Loucy (cell line): ENCODE measurements at regions not wholly inside any gene's neighbourhood (a gene's known extent, or its start where the extent isn't known, plus 50 kb on each side); places are given as distances from the start of the nearest gene placed in this dataset.

Experiments
- EZH2phosphoT487 ChIP-seq: fragments of 200-600 bp; IDR thresholded peaks from 2 replicates; pipeline ENCODE4 v1.6.1; 2018; ENCODE audit warnings: antibody characterized with exemption, mild to moderate bottlenecking, moderate library complexity, borderline replicate concordance
- TF ChIP-seq, protein P1 (sequence below): fragments of 200-600 bp; sonication (generic); conservative IDR thresholded peaks from 2 replicates; pipeline ENCODE4 v1.5.1; 2014; ENCODE audit warnings: mild to moderate bottlenecking, antibody characterized with exemption, low read length

GRCh38 chr13:53285896-53286430 lies 257.4 kb downstream of the OLFM4 start:
- TF ChIP-seq, protein P1, sequence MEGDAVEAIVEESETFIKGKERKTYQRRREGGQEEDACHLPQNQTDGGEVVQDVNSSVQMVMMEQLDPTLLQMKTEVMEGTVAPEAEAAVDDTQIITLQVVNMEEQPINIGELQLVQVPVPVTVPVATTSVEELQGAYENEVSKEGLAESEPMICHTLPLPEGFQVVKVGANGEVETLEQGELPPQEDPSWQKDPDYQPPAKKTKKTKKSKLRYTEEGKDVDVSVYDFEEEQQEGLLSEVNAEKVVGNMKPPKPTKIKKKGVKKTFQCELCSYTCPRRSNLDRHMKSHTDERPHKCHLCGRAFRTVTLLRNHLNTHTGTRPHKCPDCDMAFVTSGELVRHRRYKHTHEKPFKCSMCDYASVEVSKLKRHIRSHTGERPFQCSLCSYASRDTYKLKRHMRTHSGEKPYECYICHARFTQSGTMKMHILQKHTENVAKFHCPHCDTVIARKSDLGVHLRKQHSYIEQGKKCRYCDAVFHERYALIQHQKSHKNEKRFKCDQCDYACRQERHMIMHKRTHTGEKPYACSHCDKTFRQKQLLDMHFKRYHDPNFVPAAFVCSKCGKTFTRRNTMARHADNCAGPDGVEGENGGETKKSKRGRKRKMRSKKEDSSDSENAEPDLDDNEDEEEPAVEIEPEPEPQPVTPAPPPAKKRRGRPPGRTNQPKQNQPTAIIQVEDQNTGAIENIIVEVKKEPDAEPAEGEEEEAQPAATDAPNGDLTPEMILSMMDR: no peak
- no peak for TF ChIP-seq EZH2phosphoT487
